ENCODE measurements at regions not wholly inside any gene's neighbourhood (a gene's known extent, or its start where the extent isn't known, plus 50 kb on each side); places are given as distances from the start of the nearest gene placed in this dataset.

DNA sequence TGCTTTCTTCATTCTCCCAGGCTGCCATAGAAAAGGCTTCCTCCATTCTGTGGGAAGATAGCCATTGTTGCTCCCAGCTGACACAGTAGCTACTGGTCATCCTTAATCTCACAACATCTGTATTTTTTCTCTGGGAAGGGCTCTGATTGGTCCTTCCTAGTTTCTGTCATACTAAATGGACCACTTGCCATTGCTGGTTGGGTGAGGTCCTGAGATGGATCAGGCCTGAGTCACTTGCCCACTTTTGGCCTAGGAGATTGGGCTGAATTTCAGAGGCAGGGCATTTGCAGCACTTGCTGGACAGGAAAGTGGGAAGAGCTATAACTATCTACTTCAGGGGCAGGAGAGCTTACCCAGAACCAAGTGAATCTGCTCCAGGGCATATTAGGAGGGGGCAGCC, 106.5 kb upstream of the PROK2 start:
- no peak for DNase-seq
- intact Hi-C loops (cut with DNase I) = no loop called here

GRCh38 chr3:71890356-71890931, 105.5 kb upstream of the PROK2 start:
- intact Hi-C loops (cut with DNase I) = no loop called here
- DNase-seq = no peak

DNA sequence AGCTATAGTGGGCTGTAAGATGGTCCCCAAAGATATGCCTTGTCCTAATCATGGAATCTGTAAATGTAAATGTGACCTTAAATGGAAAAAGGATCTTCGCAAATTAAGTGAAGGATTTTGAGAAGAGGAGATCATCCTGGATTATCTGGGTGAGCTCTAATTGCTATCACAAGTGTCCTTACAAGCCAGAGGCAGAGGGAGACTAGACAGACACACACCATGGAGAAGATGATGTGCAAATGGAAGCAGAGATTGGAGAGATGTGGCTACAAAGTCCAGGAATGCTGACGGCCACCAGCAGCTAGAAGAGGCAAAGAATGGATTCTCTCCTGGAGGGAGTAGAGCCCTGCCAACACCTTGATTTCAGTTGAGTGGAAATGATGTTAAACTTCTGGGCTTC, 102.3 kb upstream of the PROK2 start:
- no peak for DNase-seq
- intact Hi-C loops (cut with DNase I) = no loop called here

DNA sequence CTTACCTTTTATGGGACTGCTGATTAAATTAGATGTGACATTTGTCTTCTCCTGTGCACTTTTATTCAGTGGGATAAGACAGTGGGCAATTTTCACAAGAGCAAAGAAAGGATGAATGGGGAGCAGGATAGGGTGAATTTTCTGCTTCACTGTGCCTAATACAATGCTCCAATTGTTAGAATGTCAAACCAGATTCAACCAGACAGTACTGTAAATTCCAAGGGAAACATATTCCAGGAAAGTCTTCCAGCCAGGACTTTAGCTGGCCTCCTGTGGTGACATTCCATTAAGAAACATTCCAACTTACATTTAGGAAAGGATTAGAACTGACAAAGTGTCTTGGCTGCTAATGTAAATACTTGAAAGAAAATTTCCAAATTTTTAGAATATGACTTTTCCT, 100.1 kb upstream of the PROK2 start:
- intact Hi-C loops (cut with DNase I) = no loop called here
- DNase-seq = no peak

DNA sequence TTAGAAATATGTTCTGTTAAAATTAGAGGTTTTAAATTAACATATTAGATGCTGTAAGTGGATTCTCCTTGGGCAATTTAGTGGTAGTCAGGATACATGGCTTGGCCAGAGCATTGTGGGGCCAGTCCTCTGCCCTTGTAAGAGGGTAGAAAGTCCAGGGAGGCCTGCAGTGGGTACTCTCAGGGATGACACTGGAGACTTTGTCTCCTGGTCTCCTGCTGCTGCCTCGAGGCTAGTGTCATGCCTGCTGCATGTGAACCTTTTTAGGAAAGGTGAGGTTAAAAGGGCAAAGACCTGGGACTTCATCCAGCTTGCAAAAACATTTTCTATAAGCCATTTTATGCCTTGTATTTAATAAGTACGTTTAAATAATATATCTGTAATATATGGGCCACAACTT, 96.8 kb upstream of the PROK2 start:
- intact Hi-C loops (cut with DNase I) = no loop called here

DNA sequence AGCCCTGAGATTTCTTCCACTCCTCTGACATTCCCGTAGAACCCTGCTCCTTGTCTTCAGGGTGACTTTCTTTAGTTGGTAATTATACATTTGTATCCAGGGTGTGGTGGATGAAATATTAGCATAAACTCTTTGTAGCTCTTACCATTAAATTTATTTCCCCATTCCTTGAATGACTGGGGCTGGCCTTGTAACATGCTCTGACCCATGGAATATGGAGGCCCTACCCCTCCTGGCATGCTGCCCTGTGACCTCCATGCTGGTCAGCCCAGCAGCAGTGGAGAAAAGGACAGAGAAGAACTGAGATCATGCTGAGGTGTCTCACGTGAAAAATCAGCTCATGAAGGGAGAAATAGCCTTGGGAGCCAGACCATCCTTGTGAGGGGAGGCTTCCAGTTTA, 96.1 kb upstream of the PROK2 start:
- intact Hi-C loops (cut with DNase I) = no loop called here
- no peak for DNase-seq

More for the DNA sequence above, 96.8 kb upstream of the PROK2 start:
- no peak for DNase-seq

DNA sequence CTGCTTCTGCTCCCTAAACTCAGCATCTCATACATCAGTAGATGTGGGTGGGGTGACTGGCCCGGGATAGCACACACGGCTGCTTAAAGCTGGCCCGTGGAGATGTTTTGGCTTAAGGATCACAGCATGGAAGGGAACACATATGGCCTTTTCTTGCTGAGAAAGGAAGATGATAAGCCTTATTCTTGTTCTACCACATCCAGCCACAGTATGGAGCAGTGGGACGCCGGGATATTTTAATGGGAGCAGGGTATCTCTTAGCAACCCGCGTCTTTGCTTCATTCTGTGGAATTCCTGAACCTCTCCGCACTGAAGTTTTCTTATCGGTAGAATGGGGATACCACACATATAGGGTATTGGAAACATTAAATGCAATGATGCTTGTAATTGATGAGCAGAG, 94.1 kb upstream of the PROK2 start:
- intact Hi-C loops (cut with DNase I) = loop anchor here (5.0 to 10.0 kb wide), 2 partner anchors 76 to 948 kb away; no protein-coding TSS in a partner anchor

DNA sequence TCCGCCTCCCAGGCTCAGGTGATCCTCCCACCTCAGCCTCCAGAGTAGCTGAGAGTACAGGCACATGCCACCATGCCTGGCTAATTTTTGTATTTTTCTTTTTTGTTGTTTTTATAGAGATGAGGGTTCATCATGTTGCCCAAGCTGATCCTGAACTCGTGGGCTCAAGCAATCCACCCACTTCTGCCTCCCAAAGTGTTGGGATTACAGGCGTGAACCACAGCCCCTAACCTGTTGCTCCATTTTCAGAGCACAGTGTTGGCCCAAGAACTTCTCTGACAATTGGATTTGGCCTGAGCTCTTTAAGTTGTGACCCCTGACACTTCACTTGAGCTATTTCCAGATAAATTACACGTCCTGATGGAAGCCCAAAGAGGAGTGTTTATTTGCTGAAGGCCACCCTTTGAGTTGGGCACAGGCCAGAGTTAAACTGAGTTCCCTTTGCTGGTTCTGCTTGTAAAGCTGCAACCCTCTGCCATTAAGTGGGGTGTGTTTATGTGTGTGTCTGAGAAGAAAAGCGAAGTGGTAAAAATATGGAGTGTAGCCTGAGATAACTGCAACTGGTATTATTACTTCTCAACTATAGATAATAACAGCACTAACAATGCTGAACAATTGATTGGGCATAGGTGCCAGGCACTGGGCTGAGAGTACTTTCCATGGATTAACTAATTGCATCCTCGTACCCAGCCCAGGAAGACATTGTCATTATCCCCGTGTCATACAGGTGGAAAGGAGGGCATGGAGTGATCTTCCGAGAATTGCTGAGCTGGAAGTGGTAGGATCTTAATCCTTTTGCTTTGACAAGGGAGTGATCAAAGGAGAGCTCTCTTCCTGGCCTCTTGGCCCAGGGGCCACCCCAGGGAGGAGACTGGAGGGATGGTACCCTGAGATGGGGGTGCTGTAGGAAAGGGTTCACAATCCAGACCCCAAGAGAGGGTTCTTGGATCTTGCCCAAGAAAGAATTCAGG, 91.5 kb upstream of the PROK2 start:
- no peak for DNase-seq
- intact Hi-C loops (cut with DNase I) = loop anchor here (5.0 to 10.0 kb wide), 2 partner anchors 78 to 951 kb away; no protein-coding TSS in a partner anchor

More for the DNA sequence above, 94.1 kb upstream of the PROK2 start:
- no peak for DNase-seq

- peak; percentile 77 to 93 (median 86) for DNase-seq
- intact Hi-C loops (cut with DNase I) = loop anchor here (5.0 to 10.0 kb wide), 2 partner anchors 79 to 952 kb away; no protein-coding TSS in a partner anchor
These were observed 90.6 kb upstream of the PROK2 start for GRCh38 chr3:71875461-71875947.

GRCh38 chr3:71874618-71875017, 89.7 kb upstream of the PROK2 start:
- no peak for DNase-seq
- intact Hi-C loops (cut with DNase I) = loop anchor here (5.0 to 10.0 kb wide), 2 partner anchors 80 to 953 kb away; no protein-coding TSS in a partner anchor

- intact Hi-C loops (cut with DNase I) = loop anchor here (10.0 kb wide), 1 partner anchor 82 kb away; no protein-coding TSS in a partner anchor
- DNase-seq = no peak
These were observed 88.2 kb upstream of the PROK2 start for GRCh38 chr3:71873093-71873611.

DNA sequence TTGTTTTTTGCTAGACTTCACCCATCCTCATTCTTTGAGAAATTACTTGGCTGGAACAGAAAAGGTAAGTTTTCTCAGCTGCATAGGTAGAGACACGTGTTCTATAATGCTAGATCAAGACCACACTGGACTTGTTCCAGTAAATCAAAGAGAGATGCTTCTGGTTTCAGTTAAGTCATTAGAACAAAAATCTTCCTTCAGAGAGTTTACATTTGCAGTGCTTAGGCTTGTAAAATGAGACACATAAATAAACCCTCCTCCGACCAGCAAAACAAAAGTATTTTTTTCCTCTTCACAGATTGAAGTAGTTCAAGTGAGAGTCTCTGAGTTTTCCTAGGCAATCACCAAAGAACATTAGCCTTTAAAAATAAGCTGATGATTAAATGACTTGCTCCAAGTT, 87.3 kb upstream of the PROK2 start:
- intact Hi-C loops (cut with DNase I) = loop anchor here (10.0 kb wide), 1 partner anchor 83 kb away; no protein-coding TSS in a partner anchor
- DNase-seq = no peak

DNA sequence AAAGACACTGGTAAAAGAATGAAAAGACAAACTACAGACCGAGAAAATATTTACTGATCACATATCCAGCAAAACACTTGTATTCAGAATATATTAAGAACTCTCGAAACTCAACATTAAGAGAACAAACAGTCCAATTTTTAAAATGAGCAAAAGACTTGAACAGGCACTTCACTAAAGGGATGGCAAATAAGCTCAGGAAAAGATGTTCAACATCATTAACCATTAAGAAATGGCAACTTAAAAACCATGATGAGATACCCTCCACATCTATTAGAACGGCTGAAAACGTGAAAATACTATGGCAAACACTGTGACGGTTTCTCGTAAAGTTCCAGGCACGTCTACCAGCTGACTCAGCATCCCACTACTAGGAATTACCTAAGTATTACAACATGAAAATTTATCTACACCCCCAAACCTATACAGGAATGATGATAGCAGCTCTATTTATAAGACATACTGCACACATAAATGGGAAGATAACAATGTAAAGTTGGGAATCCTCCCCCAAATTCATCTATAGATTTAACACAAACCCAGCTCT, 86.1 kb upstream of the PROK2 start:
- intact Hi-C loops (cut with DNase I) = loop anchor here (10.0 kb wide), 1 partner anchor 84 kb away; no protein-coding TSS in a partner anchor
- DNase-seq = no peak

GRCh38 chr3:71868876-71869275, 83.9 kb upstream of the PROK2 start:
- intact Hi-C loops (cut with DNase I) = no loop called here
- DNase-seq = no peak

DNA sequence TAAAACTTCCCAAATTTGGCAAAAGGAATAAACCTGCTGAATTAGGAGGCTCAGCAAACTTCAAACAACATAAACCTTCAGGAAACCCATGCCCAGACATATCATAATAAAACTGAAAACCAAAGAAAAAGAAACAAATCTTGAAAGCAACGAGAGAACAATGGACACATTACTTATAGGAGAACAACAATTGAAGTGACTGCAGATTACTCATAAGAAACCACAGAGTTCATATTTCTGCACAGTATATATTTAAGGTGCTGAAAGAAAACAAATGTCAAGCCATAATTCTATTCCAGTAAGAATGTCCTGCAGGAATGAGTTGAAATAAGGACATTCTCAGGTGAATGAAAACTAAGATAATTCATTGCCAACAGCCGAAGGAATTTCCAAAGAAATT, 80.8 kb upstream of the PROK2 start:
- DNase-seq = no peak
- intact Hi-C loops (cut with DNase I) = no loop called here

- intact Hi-C loops (cut with DNase I) = no loop called here
- no peak for DNase-seq
These were observed 78.7 kb upstream of the PROK2 start for GRCh38 chr3:71863563-71864190.

- intact Hi-C loops (cut with DNase I) = no loop called here
- DNase-seq = peak in 1 of 42 donors; percentile 10
These were observed 77.6 kb upstream of the PROK2 start for GRCh38 chr3:71862371-71863140.

DNA sequence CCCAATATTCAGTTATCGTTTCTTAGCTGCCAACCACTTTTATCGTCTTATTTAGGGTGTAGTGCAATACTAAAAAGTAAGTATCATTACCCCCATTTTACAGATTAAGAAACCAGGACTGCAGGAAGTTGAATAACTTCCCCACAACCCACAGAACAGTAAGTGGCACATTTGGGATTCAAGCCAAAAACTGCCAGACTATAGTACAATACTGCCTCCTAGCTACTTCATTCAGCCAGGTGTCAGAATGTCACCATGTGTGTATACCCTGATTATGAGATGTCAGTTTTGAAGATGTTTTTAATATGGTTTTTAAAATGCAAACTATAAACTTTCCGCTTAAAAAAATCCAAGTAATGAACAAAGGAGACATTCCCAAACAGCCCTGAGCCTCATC, 74.2 kb upstream of the PROK2 start:
- intact Hi-C loops (cut with DNase I) = loop anchor here (10.0 kb wide), 1 partner anchor 144 kb away; no protein-coding TSS in a partner anchor
- DNase-seq = peak in 14 of 42 donors; percentile 18 to 67 (median 40)

Data from head of caudate nucleus (tissue), 42 donors.